Transverse colon (tissue), 4 donors: ENCODE measurements at regions not wholly inside any gene's neighbourhood (a gene's known extent, or its start where the extent isn't known, plus 50 kb on each side); places are given as distances from the start of the nearest gene placed in this dataset.

Source experiments
- CTCF ChIP-seq, 5 experiments: fragments of 200-600 bp in 3 of 5; fragments of 450-650 bp in 2 of 5; sonication (generic) in 3 of 5; IDR thresholded peaks; 1 replicate in 2 of 5; 2 replicates in 3 of 5; pipeline ENCODE4 v1.5.1; 2016 to 2017; ENCODE audit warnings: antibody characterized with exemption in 5 of 5, inconsistent platforms in 3 of 5, mild to moderate bottlenecking in 2 of 5, moderate library complexity in 1 of 5
- POLR2AphosphoS5 ChIP-seq, 3 donors: sonication (generic); formaldehyde crosslinking; IDR thresholded peaks; one replicate each; pipeline ENCODE4 v1.6.1; 2016; ENCODE audit warnings: antibody characterized with exemption in 3 of 3

GRCh38 chr7:73954181-73954580 is 73.8 kb upstream of the ELN start:
- TF ChIP-seq CTCF (IDR thresholded peaks at IDR 0.05) (no peak), POLR2AphosphoS5 (IDR thresholded peaks at IDR 0.05) (no peak)
